Non-pigmented ciliary epithelial cell (primary cell): ENCODE measurements at regions not wholly inside any gene's neighbourhood (a gene's known extent, or its start where the extent isn't known, plus 50 kb on each side); places are given as distances from the start of the nearest gene placed in this dataset.
"Not testable (repeated sequence)": the region's sequence is repeated elsewhere in the genome, so short reads cannot be mapped to it uniquely, and the experiment has no call there.

Experiments used
- DNase-seq: peaks from one replicate; pipeline ENCODE4 v3.0.0-alpha.2; 2010; ENCODE audit warnings: low read depth

DNA sequence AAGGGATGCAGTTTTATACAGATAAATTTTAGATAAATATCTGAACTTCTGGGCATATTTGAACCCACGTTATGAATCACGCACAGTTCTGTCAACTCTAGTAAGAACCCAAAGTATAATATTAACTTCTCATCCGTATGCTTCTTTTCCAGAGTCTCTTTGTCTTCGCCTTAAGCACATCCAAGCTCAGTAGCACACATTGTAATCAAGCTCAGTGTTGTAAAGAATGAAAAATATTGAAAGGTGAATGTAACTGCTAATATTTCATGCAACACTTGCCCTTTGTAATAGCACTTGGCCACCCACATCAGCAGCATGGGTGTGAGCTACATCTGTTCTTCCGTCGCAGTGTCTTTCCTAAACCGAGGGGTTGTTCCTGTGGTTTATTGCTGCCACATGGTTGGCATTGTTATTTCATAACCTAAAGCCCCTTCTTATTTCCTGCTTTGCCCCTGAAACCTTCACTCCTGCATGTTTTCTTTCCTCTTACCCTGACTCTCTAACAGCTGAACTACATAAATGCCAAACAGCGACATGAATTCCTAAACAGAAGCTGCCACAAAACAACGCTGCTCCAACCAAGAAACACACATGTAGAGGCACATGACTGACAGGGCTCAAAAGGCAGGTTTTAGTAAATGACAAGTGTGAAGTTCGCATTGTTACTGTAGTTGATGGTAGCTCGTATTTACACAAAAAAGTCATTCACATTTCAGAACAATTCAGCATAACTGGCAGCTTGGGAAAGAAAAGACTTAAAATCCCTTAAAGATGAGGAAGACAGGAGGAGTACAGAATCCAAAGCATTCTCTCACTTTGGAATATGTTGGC is 190.1 kb upstream of the MEF2C start:
- DNase-seq, result no peak

DNA sequence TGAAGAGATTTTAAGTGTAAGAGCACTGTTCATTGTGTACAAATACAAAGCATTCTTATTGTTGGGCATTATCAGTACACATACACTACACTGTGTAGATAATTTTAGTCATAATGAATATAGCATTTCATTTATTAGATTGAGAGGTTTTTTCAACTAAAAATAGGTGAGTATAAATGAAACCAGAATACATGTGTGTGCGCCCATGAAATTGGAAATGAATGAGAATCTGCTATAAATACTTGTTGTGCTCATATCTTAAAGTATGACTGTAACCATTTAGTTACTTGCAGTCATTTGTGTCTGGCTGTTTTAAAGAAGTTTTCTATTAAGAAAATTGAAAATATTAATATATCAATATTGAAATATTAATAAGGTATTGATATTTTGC is 189.0 kb upstream of the MEF2C start:
- DNase-seq, result no peak

GRCh38 chr5:89071101-89071940 is 188.3 kb upstream of the MEF2C start:
- no peak for DNase-seq

- no peak for DNase-seq
Observed at GRCh38 chr5:89069591-89069990, 186.6 kb upstream of the MEF2C start.

- DNase-seq, result no peak
Observed at GRCh38 chr5:89067362-89067761, 184.4 kb upstream of the MEF2C start.

GRCh38 chr5:89065919-89066318 is 182.9 kb upstream of the MEF2C start:
- DNase-seq, result no peak

DNA sequence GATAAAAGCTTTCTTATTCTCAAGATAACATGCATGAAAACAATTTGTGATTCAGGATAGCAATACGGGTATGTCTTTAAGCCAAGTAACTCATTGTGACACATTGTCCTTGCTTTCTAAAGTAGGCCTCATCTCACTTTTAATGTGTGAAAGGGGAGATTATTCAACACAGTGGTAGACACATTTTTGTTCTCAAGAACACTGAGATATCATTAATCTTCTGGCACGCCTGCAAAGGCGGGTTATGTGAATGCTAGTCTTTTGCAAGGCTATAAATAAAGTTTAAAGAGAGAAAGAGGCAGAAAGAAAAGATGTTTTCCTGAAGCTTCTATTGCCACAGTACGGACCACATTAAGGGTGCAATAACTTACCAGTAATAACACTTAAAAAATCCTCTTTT is 181.8 kb upstream of the MEF2C start:
- no peak for DNase-seq

- DNase-seq, result no peak
Observed at GRCh38 chr5:89064054-89064453, 181.1 kb upstream of the MEF2C start.

- no peak for DNase-seq
Observed at GRCh38 chr5:89060768-89061167, 177.8 kb upstream of the MEF2C start.

DNA sequence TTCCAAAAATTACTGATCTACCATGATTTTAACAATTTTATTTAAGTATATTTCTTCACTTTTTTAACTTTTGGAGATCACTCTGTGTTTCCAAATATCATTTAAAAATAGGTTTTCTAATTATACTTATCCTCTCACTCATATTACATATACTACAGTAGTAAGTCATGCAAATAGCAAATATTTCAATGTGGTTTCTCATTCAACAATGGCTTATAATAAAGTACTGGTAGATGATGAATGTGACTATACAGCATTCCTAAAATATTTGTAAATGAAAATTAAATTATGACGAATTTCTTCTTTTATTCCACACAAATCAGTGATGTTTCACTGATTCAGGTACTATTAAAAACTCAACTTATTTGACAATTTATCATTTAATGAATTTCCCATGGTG is 176.3 kb upstream of the MEF2C start:
- DNase-seq, result no peak

DNA sequence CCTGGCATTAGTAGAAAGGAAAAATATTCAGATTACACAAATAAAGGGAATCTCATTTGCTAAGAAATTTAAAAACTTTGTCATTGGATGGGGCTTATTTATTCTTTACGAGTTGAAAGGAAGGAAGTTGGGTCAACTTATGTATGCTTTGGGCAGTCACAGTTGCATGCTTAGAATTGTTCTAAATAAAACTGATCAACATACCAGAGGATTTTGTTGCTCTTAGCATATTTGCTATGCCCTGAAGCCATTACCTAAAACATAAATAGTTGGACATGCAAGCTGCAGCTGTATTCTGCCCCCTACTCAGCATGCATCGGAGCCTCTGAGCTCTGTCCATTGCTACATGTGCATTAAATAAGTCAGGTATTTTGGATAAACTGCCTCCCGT is 172.7 kb upstream of the MEF2C start:
- DNase-seq, result no peak

DNA sequence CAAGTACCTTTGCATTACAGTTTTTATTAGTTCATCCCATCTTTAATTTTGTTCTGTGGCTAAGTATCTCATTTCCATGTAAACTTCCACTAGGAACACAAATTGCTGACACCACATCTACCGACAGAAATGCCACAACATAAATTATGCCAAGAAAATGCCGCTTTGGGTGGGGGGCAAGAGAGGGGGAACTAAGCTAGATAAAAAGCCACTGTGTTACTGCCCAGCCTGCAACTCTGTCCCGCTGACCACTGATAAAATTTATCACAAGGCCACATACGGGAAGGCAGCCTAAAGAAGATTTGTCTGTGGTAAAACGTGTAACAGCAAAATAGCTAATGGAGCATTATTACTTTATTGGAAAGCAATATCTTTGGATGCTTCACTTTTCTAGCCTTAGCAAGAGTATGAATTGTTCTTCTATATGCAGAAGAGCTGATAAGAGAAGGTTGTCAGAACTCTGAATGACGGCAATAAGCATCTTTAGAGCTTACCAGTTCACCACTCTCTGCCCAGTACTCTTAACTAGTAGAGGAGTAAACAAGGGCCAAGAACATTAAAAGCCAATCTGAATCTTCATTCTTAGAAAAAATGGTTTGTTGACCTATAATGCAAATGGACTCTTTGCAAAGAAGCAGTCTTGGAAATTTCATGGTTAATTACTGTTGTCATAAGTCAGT is 172.2 kb upstream of the MEF2C start:
- DNase-seq, result no peak

- DNase-seq, result no peak
Observed at GRCh38 chr5:89053547-89053946, 170.6 kb upstream of the MEF2C start.

- not testable (repeated sequence) for DNase-seq
Observed at GRCh38 chr5:89050062-89050461, 167.1 kb upstream of the MEF2C start.

DNA sequence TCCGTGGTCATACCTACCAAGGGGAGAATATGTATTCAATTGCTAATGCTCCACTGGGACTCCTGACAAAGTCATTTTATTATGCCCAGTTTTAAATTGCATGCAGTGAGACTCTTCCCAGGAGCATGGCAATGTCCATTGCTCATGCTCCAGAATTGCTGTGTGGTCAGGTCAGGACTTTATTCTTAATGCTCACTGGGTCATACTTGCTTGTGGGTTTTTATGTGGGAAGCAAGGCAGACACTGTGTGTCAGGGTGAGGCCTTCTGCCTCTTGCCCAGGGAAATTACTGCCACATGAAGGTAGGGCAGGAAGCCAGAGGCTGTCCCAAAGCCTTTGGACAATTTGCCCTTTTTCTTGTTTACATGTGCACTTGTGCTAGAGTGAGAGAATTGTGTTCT is 164.6 kb upstream of the MEF2C start:
- no peak for DNase-seq

GRCh38 chr5:89045216-89045615 is 162.2 kb upstream of the MEF2C start:
- no peak for DNase-seq

DNA sequence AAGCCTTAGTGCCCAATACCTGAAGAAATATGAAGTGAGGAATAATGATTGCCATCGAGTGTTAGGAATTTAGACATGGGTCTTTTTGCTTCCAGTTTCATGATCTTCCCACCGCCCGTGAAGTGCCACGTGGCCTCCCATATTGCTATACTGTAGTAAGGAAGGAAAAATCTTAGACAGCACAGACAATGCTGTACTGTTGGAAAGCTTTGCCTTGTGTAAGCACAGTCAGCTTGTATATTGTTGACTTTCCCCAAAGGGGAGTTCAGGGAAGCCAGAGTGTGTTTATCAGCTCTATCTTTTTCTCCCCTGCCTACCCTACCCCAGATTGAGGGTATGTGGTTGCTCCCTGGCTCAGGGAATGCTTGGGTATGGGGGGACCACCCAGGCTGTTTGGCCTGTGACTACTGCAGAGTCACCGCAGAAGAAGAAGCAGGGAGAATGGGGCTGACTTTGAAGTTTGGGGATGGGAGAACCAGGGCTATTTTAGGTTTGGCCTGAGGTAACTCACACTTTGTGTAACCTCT is 161.8 kb upstream of the MEF2C start:
- DNase-seq, result no peak

DNA sequence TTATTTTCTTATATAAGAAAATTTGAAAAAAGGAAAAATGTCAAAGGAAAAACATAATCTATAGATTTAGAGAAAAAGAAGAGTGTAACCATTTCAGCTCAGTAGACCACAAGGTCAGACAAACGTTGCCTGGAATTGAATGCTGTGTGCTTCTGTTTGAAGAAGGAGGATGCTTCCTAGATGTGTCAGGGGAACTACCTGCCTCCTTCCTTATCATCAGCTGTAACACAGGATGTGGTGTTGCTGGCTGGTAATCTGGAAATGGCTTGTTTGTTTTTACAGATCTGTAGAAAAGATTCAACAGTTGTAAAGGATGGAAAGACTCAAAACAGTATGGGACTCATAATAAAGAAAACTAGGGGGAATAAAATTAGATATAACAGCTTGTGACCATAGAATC is 160.7 kb upstream of the MEF2C start:
- peak; percentile 67 for DNase-seq

DNA sequence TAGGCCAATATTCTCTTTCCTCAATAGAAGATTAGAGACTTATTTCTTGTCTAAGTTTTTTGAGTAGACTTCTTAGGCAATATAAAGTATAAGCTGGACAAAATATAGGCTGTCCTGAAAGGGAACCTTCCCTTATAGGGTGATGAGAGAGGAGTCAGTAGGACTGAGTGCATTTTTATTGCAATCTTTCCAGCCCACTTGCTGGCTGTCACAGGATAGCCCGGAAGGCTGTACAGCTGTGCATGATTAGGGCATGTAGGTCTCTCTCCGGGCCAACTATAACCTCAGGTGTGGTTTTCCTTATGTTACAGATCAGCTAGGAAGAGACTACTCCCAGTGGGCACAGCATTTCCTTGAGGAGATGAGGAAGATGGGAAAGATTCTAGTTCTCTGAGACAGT is 159.8 kb upstream of the MEF2C start:
- no peak for DNase-seq

GRCh38 chr5:89041976-89042375 is 159.0 kb upstream of the MEF2C start:
- no peak for DNase-seq

- no peak for DNase-seq
Observed at GRCh38 chr5:89041249-89041779, 158.3 kb upstream of the MEF2C start.
